HG03354 (cell line): ENCODE measurements at regions not wholly inside any gene's neighbourhood (a gene's known extent, or its start where the extent isn't known, plus 50 kb on each side); places are given as distances from the start of the nearest gene placed in this dataset.
A peak's percentile ranks its signal among the peaks of the same experiment; 100 is the strongest.

Source experiments
- ATAC-seq: cut with Tn5 transposase; IDR thresholded peaks from one replicate; pipeline ENCODE4 v1.9.1; 2021; ENCODE audit warnings: mild to moderate bottlenecking; ENCODE audit not compliant: unreplicated experiment, poor library complexity, severe bottlenecking

GRCh38 chr2:134119713-134120405, 134.0 kb upstream of the MGAT5 start:
- ATAC-seq = peak; percentile 67

GRCh38 chr2:134120406-134120732, 133.5 kb upstream of the MGAT5 start:
- ATAC-seq = peak; percentile 1

- peak; percentile 51 for ATAC-seq
These were observed 132.9 kb upstream of the MGAT5 start for GRCh38 chr2:134120733-134121630.

GRCh38 chr2:134122610-134123009, 131.3 kb upstream of the MGAT5 start:
- ATAC-seq = no peak

- no peak for ATAC-seq
These were observed 130.5 kb upstream of the MGAT5 start for GRCh38 chr2:134123332-134123731.

- no peak for ATAC-seq
These were observed 129.7 kb upstream of the MGAT5 start for GRCh38 chr2:134124047-134124753.

GRCh38 chr2:134127496-134127895, 126.4 kb upstream of the MGAT5 start:
- ATAC-seq = no peak

- ATAC-seq = no peak
These were observed 125.1 kb upstream of the MGAT5 start for GRCh38 chr2:134128746-134129145.

- ATAC-seq = no peak
These were observed 123.9 kb upstream of the MGAT5 start for GRCh38 chr2:134129900-134130537.

- ATAC-seq = no peak
These were observed 122.0 kb upstream of the MGAT5 start for GRCh38 chr2:134131681-134132489.

- ATAC-seq = no peak
These were observed 121.4 kb upstream of the MGAT5 start for GRCh38 chr2:134132490-134132857.

- ATAC-seq = no peak
These were observed 120.1 kb upstream of the MGAT5 start for GRCh38 chr2:134133622-134134312.

- no peak for ATAC-seq
These were observed 119.6 kb upstream of the MGAT5 start for GRCh38 chr2:134134313-134134706.

GRCh38 chr2:134134827-134135226, 119.0 kb upstream of the MGAT5 start:
- ATAC-seq = no peak

GRCh38 chr2:134135793-134136192, 118.1 kb upstream of the MGAT5 start:
- no peak for ATAC-seq

GRCh38 chr2:134136731-134137130, 117.1 kb upstream of the MGAT5 start:
- ATAC-seq = peak; percentile 25

GRCh38 chr2:134137182-134137611, 116.7 kb upstream of the MGAT5 start:
- peak; percentile 65 for ATAC-seq

- ATAC-seq = no peak
These were observed 115.8 kb upstream of the MGAT5 start for GRCh38 chr2:134138115-134138514.

- ATAC-seq = no peak
These were observed 114.3 kb upstream of the MGAT5 start for GRCh38 chr2:134139611-134140010.
